ENCODE measurements at regions not wholly inside any gene's neighbourhood (a gene's known extent, or its start where the extent isn't known, plus 50 kb on each side); places are given as distances from the start of the nearest gene placed in this dataset.
"Not testable (repeated sequence)": the region's sequence is repeated elsewhere in the genome, so short reads cannot be mapped to it uniquely, and the experiment has no call there.

GRCh38 chr3:90055666-90056065, 948.2 kb downstream of the EPHA3 start:
- Mint-ChIP-seq H3K9me3 (peaks cover 0 to 4% (median 1%) of the 10 kb centered on the region in 3 donors), H3K4me3 (no peak overlapping the region), H3K36me3 (no peaks in the 10 kb centered on the region), H3K4me1 (no peaks in the 10 kb centered on the region), H3K27ac (no peak overlapping the region), H3K27me3 (no peaks in the 10 kb centered on the region)

- H3K4me3 Mint-ChIP-seq: no peak overlapping the region
- no peaks in the 10 kb centered on the region for H3K4me1 Mint-ChIP-seq
- H3K9me3 Mint-ChIP-seq: peaks cover 0 to 4% (median 1%) of the 10 kb centered on the region in 3 donors
- H3K27me3 Mint-ChIP-seq: no peaks in the 10 kb centered on the region
- no peak overlapping the region for H3K27ac Mint-ChIP-seq
- no peaks in the 10 kb centered on the region for H3K36me3 Mint-ChIP-seq
Measured at GRCh38 chr3:90056281-90057032, 949.0 kb downstream of the EPHA3 start.

GRCh38 chr3:90062016-90062415, 954.6 kb downstream of the EPHA3 start:
- no peaks in the 10 kb centered on the region for H3K4me1 Mint-ChIP-seq
- no peaks in the 10 kb centered on the region for H3K36me3 Mint-ChIP-seq
- no peak overlapping the region for H3K4me3 Mint-ChIP-seq
- H3K27me3 Mint-ChIP-seq: no peaks in the 10 kb centered on the region
- H3K9me3 Mint-ChIP-seq: peaks cover 0 to 3% (median 2%) of the 10 kb centered on the region in 3 donors
- no peak overlapping the region for H3K27ac Mint-ChIP-seq

- Mint-ChIP-seq H3K9me3 (peaks cover 0 to 3% (median 2%) of the 10 kb centered on the region in 3 donors), H3K4me3 (no peak overlapping the region), H3K27me3 (no peaks in the 10 kb centered on the region), H3K27ac (no peak overlapping the region), H3K4me1 (no peaks in the 10 kb centered on the region), H3K36me3 (no peaks in the 10 kb centered on the region)
Measured at GRCh38 chr3:90062631-90063200, 955.3 kb downstream of the EPHA3 start.

- no peak overlapping the region for H3K27ac Mint-ChIP-seq
- peaks cover 0 to under 1% (median 0%) of the 10 kb centered on the region in 3 donors for H3K9me3 Mint-ChIP-seq
- no peak overlapping the region for H3K4me3 Mint-ChIP-seq
- H3K36me3 Mint-ChIP-seq: peaks cover 3% of the 10 kb centered on the region
- no peaks in the 10 kb centered on the region for H3K4me1 Mint-ChIP-seq
- H3K27me3 Mint-ChIP-seq: no peaks in the 10 kb centered on the region
Measured at GRCh38 chr3:90068783-90069182, 961.4 kb downstream of the EPHA3 start.

GRCh38 chr3:90069748-90070147, 962.3 kb downstream of the EPHA3 start:
- H3K27me3 Mint-ChIP-seq: no peaks in the 10 kb centered on the region
- no peak overlapping the region for H3K27ac Mint-ChIP-seq
- peaks cover 3% of the 10 kb centered on the region for H3K36me3 Mint-ChIP-seq
- H3K4me3 Mint-ChIP-seq: no peak overlapping the region
- no peaks in the 10 kb centered on the region for H3K9me3 Mint-ChIP-seq
- H3K4me1 Mint-ChIP-seq: no peaks in the 10 kb centered on the region

- Mint-ChIP-seq H3K4me3 (no peak overlapping the region), H3K9me3 (no peaks in the 10 kb centered on the region), H3K4me1 (no peaks in the 10 kb centered on the region), H3K27ac (no peak overlapping the region), H3K27me3 (no peaks in the 10 kb centered on the region), H3K36me3 (peaks cover 4% of the 10 kb centered on the region)
Measured at GRCh38 chr3:90076136-90076535, 968.7 kb downstream of the EPHA3 start.

- H3K4me1 Mint-ChIP-seq: no peaks in the 10 kb centered on the region
- H3K27ac Mint-ChIP-seq: no peak overlapping the region
- no peaks in the 10 kb centered on the region for H3K9me3 Mint-ChIP-seq
- H3K27me3 Mint-ChIP-seq: no peaks in the 10 kb centered on the region
- no peaks in the 10 kb centered on the region for H3K36me3 Mint-ChIP-seq
- no peak overlapping the region for H3K4me3 Mint-ChIP-seq
Measured at GRCh38 chr3:90080988-90081387, 973.6 kb downstream of the EPHA3 start.

GRCh38 chr3:90086297-90086696, 978.9 kb downstream of the EPHA3 start:
- not testable (repeated sequence) for H3K9me3 Mint-ChIP-seq, H3K4me3 Mint-ChIP-seq, H3K27me3 Mint-ChIP-seq, H3K36me3 Mint-ChIP-seq, H3K4me1 Mint-ChIP-seq, H3K27ac Mint-ChIP-seq

GRCh38 chr3:90087703-90088102, 980.3 kb downstream of the EPHA3 start:
- no peak overlapping the region for H3K27ac Mint-ChIP-seq
- H3K9me3 Mint-ChIP-seq: no peaks in the 10 kb centered on the region
- H3K36me3 Mint-ChIP-seq: no peaks in the 10 kb centered on the region
- no peaks in the 10 kb centered on the region for H3K4me1 Mint-ChIP-seq
- no peaks in the 10 kb centered on the region for H3K27me3 Mint-ChIP-seq
- no peak overlapping the region for H3K4me3 Mint-ChIP-seq

GRCh38 chr3:90091549-90091948, 984.1 kb downstream of the EPHA3 start:
- Mint-ChIP-seq H3K27ac (no peak overlapping the region), H3K27me3 (no peaks in the 10 kb centered on the region), H3K36me3 (no peaks in the 10 kb centered on the region), H3K9me3 (no peaks in the 10 kb centered on the region), H3K4me3 (no peak overlapping the region), H3K4me1 (no peaks in the 10 kb centered on the region)

GRCh38 chr3:90092994-90093393, 985.6 kb downstream of the EPHA3 start:
- H3K4me3 Mint-ChIP-seq: no peak overlapping the region
- H3K36me3 Mint-ChIP-seq: no peaks in the 10 kb centered on the region
- no peaks in the 10 kb centered on the region for H3K27me3 Mint-ChIP-seq
- H3K9me3 Mint-ChIP-seq: peaks cover 0 to 4% (median 0%) of the 10 kb centered on the region in 3 donors
- no peaks in the 10 kb centered on the region for H3K4me1 Mint-ChIP-seq
- no peak overlapping the region for H3K27ac Mint-ChIP-seq

- H3K4me3 Mint-ChIP-seq: no peak overlapping the region
- H3K4me1 Mint-ChIP-seq: no peaks in the 10 kb centered on the region
- no peaks in the 10 kb centered on the region for H3K36me3 Mint-ChIP-seq
Measured at GRCh38 chr3:90095811-90096210, 988.4 kb downstream of the EPHA3 start.

GRCh38 chr3:90099493-90099892, 992.1 kb downstream of the EPHA3 start:
- no peaks in the 10 kb centered on the region for H3K27me3 Mint-ChIP-seq
- H3K27ac Mint-ChIP-seq: no peak overlapping the region
- no peaks in the 10 kb centered on the region for H3K4me1 Mint-ChIP-seq
- H3K9me3 Mint-ChIP-seq: peaks cover 0 to 8% (median 0%) of the 10 kb centered on the region in 3 donors
- H3K4me3 Mint-ChIP-seq: no peak overlapping the region
- H3K36me3 Mint-ChIP-seq: no peaks in the 10 kb centered on the region

More at GRCh38 chr3:90095811-90096210, 988.4 kb downstream of the EPHA3 start:
- Mint-ChIP-seq H3K9me3 (peaks cover 0 to 8% (median 0%) of the 10 kb centered on the region in 3 donors), H3K27ac (no peak overlapping the region), H3K27me3 (no peaks in the 10 kb centered on the region)

- Mint-ChIP-seq H3K27ac (no peak overlapping the region), H3K27me3 (no peaks in the 10 kb centered on the region), H3K9me3 (peaks cover 0 to 11% (median 2%) of the 10 kb centered on the region in 3 donors), H3K4me3 (no peak overlapping the region), H3K36me3 (no peaks in the 10 kb centered on the region), H3K4me1 (no peaks in the 10 kb centered on the region)
Measured at GRCh38 chr3:90102146-90102545, 994.7 kb downstream of the EPHA3 start.

- Mint-ChIP-seq H3K27me3 (no peaks in the 10 kb centered on the region), H3K27ac (no peak overlapping the region), H3K4me1 (no peaks in the 10 kb centered on the region)
Measured at GRCh38 chr3:90121326-90121725, 1013.9 kb downstream of the EPHA3 start.

More at GRCh38 chr3:90121326-90121725, 1013.9 kb downstream of the EPHA3 start:
- Mint-ChIP-seq H3K9me3 (peaks cover 0 to 13% (median 4%) of the 10 kb centered on the region in 3 donors), H3K36me3 (no peaks in the 10 kb centered on the region), H3K4me3 (no peak overlapping the region)

Measured in IgD-negative memory B cell (primary cell).